ENCODE measurements at regions not wholly inside any gene's neighbourhood (a gene's known extent, or its start where the extent isn't known, plus 50 kb on each side); places are given as distances from the start of the nearest gene placed in this dataset.
"Not testable (repeated sequence)": the region's sequence is repeated elsewhere in the genome, so short reads cannot be mapped to it uniquely, and the experiment has no call there.

DNA sequence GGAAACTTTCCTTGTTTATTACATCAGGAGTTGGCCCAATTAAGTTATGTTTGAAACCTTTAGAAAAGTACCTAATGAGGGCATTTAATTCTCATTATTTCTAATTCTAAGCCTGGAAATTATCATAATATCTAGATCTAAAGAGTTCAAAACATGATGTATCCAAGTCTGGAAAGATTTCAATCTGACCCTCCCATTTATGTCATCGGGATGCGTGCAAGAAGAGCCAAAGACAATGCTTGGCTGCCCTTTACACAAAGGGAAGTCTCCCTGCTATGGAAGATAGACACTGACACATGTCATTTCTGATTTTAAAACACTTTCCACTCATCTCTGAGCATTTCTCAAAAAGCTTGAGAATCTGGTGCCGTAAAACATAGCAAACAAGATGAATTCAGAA, 222.4 kb downstream of the ANTXR2 start:
- H3K9me3 ChIP-seq (ENCODE audit: insufficient read depth, low read depth, low read length) = no peaks in the 10 kb centered on the region
- H3K4me1 ChIP-seq (ENCODE audit: insufficient read depth, low read length) = no peaks in the 10 kb centered on the region; the same call in 1 of the 2 replicates

GRCh38 chr4:79848329-79848728, 224.7 kb downstream of the ANTXR2 start:
- no peak overlapping the region for H3K4me3 ChIP-seq (ENCODE audit: low read length)
- no peak overlapping the region for H3K9ac ChIP-seq (ENCODE audit: low read depth, low read length)
- no peak overlapping the region for H3K27ac ChIP-seq (ENCODE audit: low read length)
- H3K4me1 ChIP-seq (ENCODE audit: insufficient read depth, low read length) = no peaks in the 10 kb centered on the region; the same call in 1 of the 2 replicates
- no peaks in the 10 kb centered on the region for H3K9me3 ChIP-seq (ENCODE audit: insufficient read depth, low read depth, low read length)
- no peaks in the 10 kb centered on the region for H3K36me3 ChIP-seq (ENCODE audit: insufficient read depth, low read depth, low read length)
- H3K27me3 ChIP-seq (ENCODE audit: insufficient read depth, low read length) = no peaks in the 10 kb centered on the region

More for the DNA sequence above, 222.4 kb downstream of the ANTXR2 start:
- Histone ChIP-seq H3K4me3 (ENCODE audit: low read length) (no peak overlapping the region), H3K9ac (ENCODE audit: low read depth, low read length) (no peak overlapping the region), H3K36me3 (ENCODE audit: insufficient read depth, low read depth, low read length) (no peaks in the 10 kb centered on the region), H3K27me3 (ENCODE audit: insufficient read depth, low read length) (no peaks in the 10 kb centered on the region), H3K27ac (ENCODE audit: low read length) (no peak overlapping the region)

DNA sequence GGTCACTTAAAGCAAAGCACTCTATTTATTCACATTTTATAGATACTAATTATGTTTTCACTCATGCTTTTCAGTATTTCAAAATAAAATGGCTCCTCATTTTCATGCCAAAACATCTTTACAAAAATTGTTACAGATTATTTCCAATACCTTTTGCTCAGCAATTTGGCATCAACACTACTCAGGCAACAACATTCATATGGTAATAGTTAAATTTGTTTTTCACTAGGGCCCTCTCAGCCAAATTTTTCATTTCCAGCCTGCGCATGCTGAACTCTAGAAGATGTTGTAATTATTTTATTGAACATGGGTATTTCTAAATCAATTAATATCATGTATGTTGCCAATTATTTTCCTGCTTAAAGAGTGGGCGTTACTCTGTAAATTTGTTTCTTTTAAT, 225.6 kb downstream of the ANTXR2 start:
- Histone ChIP-seq H3K9me3 (ENCODE audit: insufficient read depth, low read depth, low read length) (no peaks in the 10 kb centered on the region; the same call in 1 of the 2 replicates), H3K36me3 (ENCODE audit: insufficient read depth, low read depth, low read length) (no peaks in the 10 kb centered on the region), H3K27me3 (ENCODE audit: insufficient read depth, low read length) (no peaks in the 10 kb centered on the region), H3K27ac (ENCODE audit: low read length) (no peak overlapping the region), H3K9ac (ENCODE audit: low read depth, low read length) (no peak overlapping the region), H3K4me1 (ENCODE audit: insufficient read depth, low read length) (no peaks in the 10 kb centered on the region; the same call in 1 of the 2 replicates), H3K4me3 (ENCODE audit: low read length) (no peak overlapping the region)

- H3K4me1 ChIP-seq (ENCODE audit: insufficient read depth, low read length) = no peaks in the 10 kb centered on the region
- no peak overlapping the region for H3K9ac ChIP-seq (ENCODE audit: low read depth, low read length)
- no peak overlapping the region for H3K27ac ChIP-seq (ENCODE audit: low read length)
- peaks cover 10% of the 10 kb centered on the region for H3K9me3 ChIP-seq (ENCODE audit: insufficient read depth, low read depth, low read length)
- no peak overlapping the region for H3K4me3 ChIP-seq (ENCODE audit: low read length)
- no peaks in the 10 kb centered on the region for H3K27me3 ChIP-seq (ENCODE audit: insufficient read depth, low read length)
- no peaks in the 10 kb centered on the region for H3K36me3 ChIP-seq (ENCODE audit: insufficient read depth, low read depth, low read length)
Measured at GRCh38 chr4:79842162-79842561, 230.9 kb downstream of the ANTXR2 start.

GRCh38 chr4:79833857-79834256, 239.2 kb downstream of the ANTXR2 start:
- H3K27ac ChIP-seq (ENCODE audit: low read length) = no peak overlapping the region
- H3K27me3 ChIP-seq (ENCODE audit: insufficient read depth, low read length) = no peaks in the 10 kb centered on the region
- H3K36me3 ChIP-seq (ENCODE audit: insufficient read depth, low read depth, low read length) = no peaks in the 10 kb centered on the region
- H3K9ac ChIP-seq (ENCODE audit: low read depth, low read length) = no peak overlapping the region
- H3K9me3 ChIP-seq (ENCODE audit: insufficient read depth, low read depth, low read length) = peaks cover 8% of the 10 kb centered on the region
- no peak overlapping the region for H3K4me3 ChIP-seq (ENCODE audit: low read length)
- no peaks in the 10 kb centered on the region for H3K4me1 ChIP-seq (ENCODE audit: insufficient read depth, low read length)

DNA sequence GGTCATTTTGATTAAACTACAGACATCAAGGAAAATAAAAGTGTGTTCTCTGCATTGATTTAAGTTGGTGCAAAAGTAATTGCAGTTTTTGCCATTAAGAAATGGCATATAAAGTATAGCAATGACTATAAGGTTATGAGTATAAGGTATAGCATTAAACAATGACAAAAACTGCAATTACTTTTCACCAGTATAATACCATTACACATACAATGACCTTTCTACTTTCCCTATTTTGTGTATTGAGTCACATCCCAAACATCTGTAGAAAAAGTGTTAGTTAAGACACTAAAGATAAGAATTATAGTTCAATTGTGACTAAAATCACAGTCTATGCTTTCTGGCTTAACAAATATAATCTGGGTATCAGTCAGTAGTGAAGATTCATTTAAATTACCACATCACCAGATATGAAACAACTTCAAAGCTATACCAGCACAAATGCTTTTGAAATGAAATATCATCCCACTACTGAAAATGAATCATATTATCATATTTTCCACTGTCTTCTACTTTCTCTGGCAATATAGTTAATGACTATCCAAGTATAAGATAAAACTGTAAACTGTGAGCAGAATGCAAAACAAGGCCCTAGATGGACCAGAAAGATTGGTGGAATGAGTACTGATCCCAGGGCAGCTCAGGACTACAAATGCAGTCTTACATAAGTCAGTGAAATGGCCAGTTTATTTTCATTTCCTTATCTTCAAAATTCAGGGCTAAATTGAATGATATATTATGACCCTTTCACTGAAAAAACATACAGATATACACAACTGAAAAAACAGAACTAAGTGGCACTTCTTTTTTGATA, 241.1 kb downstream of the ANTXR2 start:
- Histone ChIP-seq H3K9ac (ENCODE audit: low read depth, low read length) (no peak overlapping the region), H3K9me3 (ENCODE audit: insufficient read depth, low read depth, low read length) (peaks cover 1% of the 10 kb centered on the region), H3K27ac (ENCODE audit: low read length) (no peak overlapping the region), H3K36me3 (ENCODE audit: insufficient read depth, low read depth, low read length) (no peaks in the 10 kb centered on the region), H3K27me3 (ENCODE audit: insufficient read depth, low read length) (no peaks in the 10 kb centered on the region), H3K4me1 (ENCODE audit: insufficient read depth, low read length) (no peaks in the 10 kb centered on the region), H3K4me3 (ENCODE audit: low read length) (no peak overlapping the region)

- H3K4me3 ChIP-seq (ENCODE audit: low read length) = no peak overlapping the region
- H3K9ac ChIP-seq (ENCODE audit: low read depth, low read length) = no peak overlapping the region
- H3K36me3 ChIP-seq (ENCODE audit: insufficient read depth, low read depth, low read length) = no peaks in the 10 kb centered on the region
- no peaks in the 10 kb centered on the region for H3K27me3 ChIP-seq (ENCODE audit: insufficient read depth, low read length)
- no peaks in the 10 kb centered on the region for H3K4me1 ChIP-seq (ENCODE audit: insufficient read depth, low read length)
- H3K9me3 ChIP-seq (ENCODE audit: insufficient read depth, low read depth, low read length) = no peaks in the 10 kb centered on the region
- no peak overlapping the region for H3K27ac ChIP-seq (ENCODE audit: low read length)
Measured at GRCh38 chr4:79831119-79831528, 241.9 kb downstream of the ANTXR2 start.

DNA sequence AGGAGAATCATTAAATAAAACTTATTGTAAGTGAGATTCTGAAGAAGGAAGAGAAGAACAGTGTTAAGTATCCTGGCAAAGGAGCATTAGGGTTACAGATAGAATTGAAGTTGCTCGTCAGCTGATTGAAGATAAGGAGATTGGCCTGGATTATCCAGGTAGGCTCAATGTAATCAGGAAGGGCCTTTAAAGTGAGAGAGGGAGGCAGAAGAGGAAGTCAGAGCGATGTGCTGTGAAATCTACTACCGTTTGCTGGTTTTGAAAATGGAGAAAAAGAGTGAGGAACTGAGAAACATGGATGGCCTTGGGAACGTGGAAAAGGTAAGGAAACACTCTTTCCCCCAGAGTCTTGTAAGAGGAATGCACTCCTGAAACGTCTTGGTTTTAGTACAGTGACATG, 245.7 kb downstream of the ANTXR2 start:
- Histone ChIP-seq H3K27ac (ENCODE audit: low read length) (no peak overlapping the region), H3K9ac (ENCODE audit: low read depth, low read length) (no peak overlapping the region), H3K27me3 (ENCODE audit: insufficient read depth, low read length) (no peaks in the 10 kb centered on the region), H3K4me1 (ENCODE audit: insufficient read depth, low read length) (no peaks in the 10 kb centered on the region), H3K36me3 (ENCODE audit: insufficient read depth, low read depth, low read length) (no peaks in the 10 kb centered on the region), H3K4me3 (ENCODE audit: low read length) (no peak overlapping the region), H3K9me3 (ENCODE audit: insufficient read depth, low read depth, low read length) (no peaks in the 10 kb centered on the region)

DNA sequence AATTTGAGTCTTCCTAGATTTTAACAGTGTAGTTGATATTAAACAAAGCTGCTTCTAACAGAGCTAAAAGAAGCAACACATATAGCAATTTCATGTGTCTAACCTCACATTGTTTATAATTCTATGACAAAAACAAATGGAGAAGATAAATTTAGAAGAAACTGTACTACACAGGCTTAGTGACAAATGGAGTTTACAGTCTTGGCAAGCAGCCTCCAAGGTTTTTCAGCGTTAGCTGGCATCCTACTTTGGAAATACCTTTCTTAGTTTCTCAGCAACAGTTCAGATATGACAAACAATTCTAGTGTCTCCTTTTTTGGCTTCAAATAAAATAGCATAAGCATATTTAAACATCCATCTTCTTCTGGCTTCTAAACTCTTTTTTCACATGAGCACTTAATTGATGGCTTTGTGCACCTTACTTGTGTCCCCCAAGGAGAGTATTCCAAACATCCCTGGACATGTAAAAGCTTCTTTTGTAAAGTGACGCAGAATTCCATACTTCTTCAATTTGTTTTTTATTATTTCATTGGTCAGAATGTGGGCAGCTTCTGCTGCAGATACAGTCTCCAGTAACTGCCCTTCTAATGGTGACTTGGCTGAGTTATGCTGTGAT, 249.8 kb downstream of the ANTXR2 start:
- H3K4me1 ChIP-seq (ENCODE audit: insufficient read depth, low read length) = no peaks in the 10 kb centered on the region
- no peak overlapping the region for H3K27ac ChIP-seq (ENCODE audit: low read length)
- H3K9me3 ChIP-seq (ENCODE audit: insufficient read depth, low read depth, low read length) = no peaks in the 10 kb centered on the region
- no peak overlapping the region for H3K9ac ChIP-seq (ENCODE audit: low read depth, low read length)
- H3K27me3 ChIP-seq (ENCODE audit: insufficient read depth, low read length) = no peaks in the 10 kb centered on the region
- H3K4me3 ChIP-seq (ENCODE audit: low read length) = no peak overlapping the region
- no peaks in the 10 kb centered on the region for H3K36me3 ChIP-seq (ENCODE audit: insufficient read depth, low read depth, low read length)

- no peaks in the 10 kb centered on the region for H3K4me1 ChIP-seq (ENCODE audit: insufficient read depth, low read length)
- no peaks in the 10 kb centered on the region for H3K36me3 ChIP-seq (ENCODE audit: insufficient read depth, low read depth, low read length)
- H3K9me3 ChIP-seq (ENCODE audit: insufficient read depth, low read depth, low read length) = no peaks in the 10 kb centered on the region
- no peak overlapping the region for H3K27ac ChIP-seq (ENCODE audit: low read length)
- H3K4me3 ChIP-seq (ENCODE audit: low read length) = no peak overlapping the region
- no peak overlapping the region for H3K9ac ChIP-seq (ENCODE audit: low read depth, low read length)
- no peaks in the 10 kb centered on the region for H3K27me3 ChIP-seq (ENCODE audit: insufficient read depth, low read length)
Measured at GRCh38 chr4:79820427-79820826, 252.6 kb downstream of the ANTXR2 start.

DNA sequence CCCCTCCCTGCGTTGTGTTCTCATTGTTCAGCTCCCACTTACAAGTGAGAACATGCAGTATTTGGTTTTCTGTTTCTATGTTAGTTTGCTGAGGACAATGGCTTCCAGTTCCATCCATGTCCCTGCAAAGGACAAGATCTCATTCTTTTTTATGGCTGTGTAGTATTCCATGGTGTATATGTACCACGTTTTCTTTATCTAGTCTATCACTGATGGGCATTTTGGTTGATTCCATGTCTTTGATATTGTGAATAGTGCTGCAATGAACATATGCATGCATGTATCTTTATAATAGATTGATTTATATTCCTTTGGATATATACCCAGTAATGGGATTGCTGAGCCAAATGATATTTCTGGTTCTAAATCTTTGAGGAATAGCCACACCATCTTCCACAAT, 265.1 kb downstream of the ANTXR2 start:
- not testable (repeated sequence) for H3K9ac ChIP-seq (ENCODE audit: low read depth, low read length); H3K4me1 ChIP-seq (ENCODE audit: insufficient read depth, low read length); H3K9me3 ChIP-seq (ENCODE audit: insufficient read depth, low read depth, low read length); H3K27ac ChIP-seq (ENCODE audit: low read length); H3K4me3 ChIP-seq (ENCODE audit: low read length); H3K27me3 ChIP-seq (ENCODE audit: insufficient read depth, low read length); H3K36me3 ChIP-seq (ENCODE audit: insufficient read depth, low read depth, low read length)

- Histone ChIP-seq H3K9ac (ENCODE audit: low read depth, low read length) (no peak overlapping the region), H3K4me1 (ENCODE audit: insufficient read depth, low read length) (no peaks in the 10 kb centered on the region), H3K27ac (ENCODE audit: low read length) (no peak overlapping the region), H3K4me3 (ENCODE audit: low read length) (no peak overlapping the region), H3K36me3 (ENCODE audit: insufficient read depth, low read depth, low read length) (no peaks in the 10 kb centered on the region), H3K9me3 (ENCODE audit: insufficient read depth, low read depth, low read length) (no peaks in the 10 kb centered on the region), H3K27me3 (ENCODE audit: insufficient read depth, low read length) (no peaks in the 10 kb centered on the region)
Measured at GRCh38 chr4:79798047-79798446, 275.0 kb downstream of the ANTXR2 start.
